Peyer's patch (tissue), 4 donors: ENCODE measurements at regions not wholly inside any gene's neighbourhood (a gene's known extent, or its start where the extent isn't known, plus 50 kb on each side); places are given as distances from the start of the nearest gene placed in this dataset.

Experiments
- POLR2A ChIP-seq, 2 donors: fragments of 450-650 bp; IDR thresholded peaks; one replicate each; pipeline ENCODE4 v1.5.1; 2017; ENCODE audit warnings: antibody characterized with exemption in 2 of 2, mild to moderate bottlenecking in 2 of 2, moderate library complexity in 2 of 2
- TF ChIP-seq, protein P1 (sequence below), 6 experiments: fragments of 450-650 bp in 4 of 6; fragments of 200-600 bp in 2 of 6; sonication (generic) in 1 of 6; IDR thresholded peaks; one replicate each; pipeline ENCODE4 v1.5.1; 2017 to 2019; ENCODE audit warnings: antibody characterized with exemption in 6 of 6, mild to moderate bottlenecking in 3 of 6, moderate library complexity in 1 of 6

DNA sequence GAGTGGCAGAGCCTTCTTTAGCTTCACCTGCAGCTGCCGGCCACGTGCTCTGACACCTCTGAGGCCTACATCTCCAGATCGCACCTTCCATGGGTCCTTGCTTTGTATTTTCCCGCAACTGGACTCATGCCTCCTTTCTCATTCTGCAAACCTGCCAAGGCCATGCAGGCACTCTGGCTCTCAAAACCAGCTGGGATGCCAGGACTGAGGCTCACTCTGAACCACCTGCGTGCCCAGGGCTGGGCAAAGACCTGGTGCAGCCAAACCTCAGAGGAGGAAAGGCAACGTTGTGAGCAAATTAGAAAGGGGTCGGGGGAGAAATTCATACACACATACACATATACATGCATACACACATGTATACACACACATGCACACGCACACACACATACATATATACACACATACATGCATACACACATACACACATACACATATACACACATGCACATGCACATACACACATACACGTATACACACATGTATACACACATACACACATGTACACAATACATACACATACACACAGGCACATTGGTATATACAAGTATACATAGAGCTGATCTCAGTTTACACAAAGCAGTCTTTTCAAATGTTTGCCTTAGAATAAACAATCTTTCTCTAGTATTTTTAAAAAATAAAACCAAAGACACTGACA lies 125.2 kb downstream of the RTP5 start:
- no peak for TF ChIP-seq POLR2A (IDR thresholded peaks at IDR 0.05)
- TF ChIP-seq, protein P1, sequence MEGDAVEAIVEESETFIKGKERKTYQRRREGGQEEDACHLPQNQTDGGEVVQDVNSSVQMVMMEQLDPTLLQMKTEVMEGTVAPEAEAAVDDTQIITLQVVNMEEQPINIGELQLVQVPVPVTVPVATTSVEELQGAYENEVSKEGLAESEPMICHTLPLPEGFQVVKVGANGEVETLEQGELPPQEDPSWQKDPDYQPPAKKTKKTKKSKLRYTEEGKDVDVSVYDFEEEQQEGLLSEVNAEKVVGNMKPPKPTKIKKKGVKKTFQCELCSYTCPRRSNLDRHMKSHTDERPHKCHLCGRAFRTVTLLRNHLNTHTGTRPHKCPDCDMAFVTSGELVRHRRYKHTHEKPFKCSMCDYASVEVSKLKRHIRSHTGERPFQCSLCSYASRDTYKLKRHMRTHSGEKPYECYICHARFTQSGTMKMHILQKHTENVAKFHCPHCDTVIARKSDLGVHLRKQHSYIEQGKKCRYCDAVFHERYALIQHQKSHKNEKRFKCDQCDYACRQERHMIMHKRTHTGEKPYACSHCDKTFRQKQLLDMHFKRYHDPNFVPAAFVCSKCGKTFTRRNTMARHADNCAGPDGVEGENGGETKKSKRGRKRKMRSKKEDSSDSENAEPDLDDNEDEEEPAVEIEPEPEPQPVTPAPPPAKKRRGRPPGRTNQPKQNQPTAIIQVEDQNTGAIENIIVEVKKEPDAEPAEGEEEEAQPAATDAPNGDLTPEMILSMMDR (IDR thresholded peaks at IDR 0.05) = no peak
